IPS DF 6.9 (cell line): ENCODE measurements at regions not wholly inside any gene's neighbourhood (a gene's known extent, or its start where the extent isn't known, plus 50 kb on each side); places are given as distances from the start of the nearest gene placed in this dataset.

Experiments used
- DNase-seq: peaks from one replicate; pipeline ENCODE4 v3.0.0-alpha.2; 2013; ENCODE audit warnings: low read depth, low spot score
- H3K27ac ChIP-seq: one replicate; pipeline ENCODE4 v1.5.1; 2013; ENCODE audit warnings: low read length, control low read depth
- H3K27me3 ChIP-seq: 2 replicates; pipeline ENCODE4 v1.6.1; 2013; ENCODE audit warnings: mild to moderate bottlenecking, low read length; ENCODE audit not compliant: control insufficient read depth, insufficient read depth
- H3K36me3 ChIP-seq: 2 replicates; pipeline ENCODE4 v1.6.1; 2013; ENCODE audit warnings: low read length; ENCODE audit not compliant: control insufficient read depth, insufficient read depth
- H3K4me1 ChIP-seq: 2 replicates; pipeline ENCODE4 v1.6.1; 2013; ENCODE audit warnings: low read length; ENCODE audit not compliant: control insufficient read depth, insufficient read depth
- H3K4me3 ChIP-seq: 2 replicates; pipeline ENCODE4 v1.5.1; 2013; ENCODE audit warnings: mild to moderate bottlenecking, low read length
- H3K9me3 ChIP-seq: 2 replicates; pipeline ENCODE4 v1.6.1; 2013; ENCODE audit warnings: low read length, inconsistent platforms; ENCODE audit not compliant: control insufficient read depth, insufficient read depth
- WGBS: extraction: QIAGEN DNeasy Blood & Tissue Kit; methylation state at CpG from one replicate; pipeline ENCODE4 v1.1.7; 2013; ENCODE audit warnings: mixed read lengths, missing lambda C conversion rate; ENCODE audit not compliant: insufficient read length, insufficient coverage; 5-methylcytosine and 5-hydroxymethylcytosine counted together

DNA sequence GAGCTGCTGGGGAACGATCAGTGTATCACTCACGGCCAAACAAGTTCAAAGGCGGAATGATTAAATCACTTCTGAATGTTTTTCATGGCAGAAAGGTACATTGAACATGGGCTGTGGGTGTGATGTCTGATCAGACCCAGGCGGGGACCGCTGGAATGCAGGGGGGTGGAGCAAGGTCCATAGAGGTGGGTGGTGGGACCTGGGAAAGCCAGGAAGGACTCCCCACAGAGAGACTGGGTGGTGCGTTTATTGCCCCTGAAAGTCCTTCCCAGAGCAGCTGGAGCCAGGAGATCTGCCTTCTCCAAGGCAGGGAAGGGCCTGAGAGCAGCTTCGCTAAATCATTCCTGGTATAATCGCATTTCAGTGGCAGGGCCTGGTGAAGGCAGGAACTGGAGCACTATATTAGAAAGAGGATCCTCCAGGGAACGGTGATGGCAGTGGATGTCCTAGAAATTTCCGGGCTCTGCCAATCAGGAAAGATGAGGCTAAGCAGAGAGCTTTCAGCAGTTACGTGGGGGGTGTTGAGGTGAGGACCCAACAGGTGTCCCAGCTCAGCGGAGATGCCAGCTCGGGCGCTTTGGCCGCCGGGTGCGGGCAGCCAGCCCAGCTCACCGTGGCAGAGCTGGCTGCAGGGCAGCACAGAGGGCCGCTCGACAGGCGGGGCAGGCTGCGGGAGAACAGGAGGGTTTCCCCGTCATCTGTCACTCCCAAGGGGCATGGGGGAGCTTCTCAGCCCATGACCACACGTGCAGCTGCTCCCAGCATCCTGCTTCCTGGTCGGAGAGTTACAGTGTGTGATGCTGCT lies 271.7 kb downstream of the CTTN start:
- H3K4me1 ChIP-seq: peaks cover 7% of the 10 kb centered on the region
- H3K36me3 ChIP-seq: no peaks in the 10 kb centered on the region
- H3K9me3 ChIP-seq: no peaks in the 10 kb centered on the region
- no peak overlapping the region for H3K4me3 ChIP-seq
- no CpG with 5 or more reads among the region's 25 CpGs for WGBS
- H3K27me3 ChIP-seq: no peaks in the 10 kb centered on the region
- H3K27ac ChIP-seq: no peak overlapping the region
- no peak for DNase-seq

DNA sequence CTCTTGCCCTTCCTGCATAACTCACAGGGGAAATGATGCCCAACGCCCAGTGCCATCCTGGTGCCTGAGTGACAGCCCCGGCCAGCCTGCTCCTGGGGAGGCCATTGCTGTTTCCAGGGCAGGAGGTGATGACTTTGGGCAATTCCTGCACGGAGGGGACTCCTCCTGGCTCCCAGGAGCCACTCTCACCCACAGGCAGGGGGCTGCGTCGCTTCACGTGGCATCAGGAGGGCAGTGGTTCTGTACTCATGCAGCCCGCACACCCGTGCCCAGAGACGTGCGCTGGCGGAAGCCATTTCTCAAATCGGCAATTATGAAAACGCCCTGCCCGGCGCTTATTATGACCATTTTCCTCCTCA lies 272.3 kb downstream of the CTTN start:
- no peak for DNase-seq
- H3K4me3 ChIP-seq: no peak overlapping the region
- H3K36me3 ChIP-seq: no peaks in the 10 kb centered on the region
- H3K4me1 ChIP-seq: peaks cover 7% of the 10 kb centered on the region
- H3K9me3 ChIP-seq: no peaks in the 10 kb centered on the region
- WGBS: no CpG with 5 or more reads among the region's 15 CpGs
- H3K27me3 ChIP-seq: no peaks in the 10 kb centered on the region
- no peak overlapping the region for H3K27ac ChIP-seq

- DNase-seq: no peak
- Histone ChIP-seq H3K27ac (no peak overlapping the region), H3K27me3 (no peaks in the 10 kb centered on the region), H3K9me3 (no peaks in the 10 kb centered on the region), H3K4me3 (no peak overlapping the region), H3K36me3 (no peaks in the 10 kb centered on the region), H3K4me1 (peaks cover 7% of the 10 kb centered on the region)
- no CpG with 5 or more reads among the region's 19 CpGs for WGBS
Measured at GRCh38 chr11:70671083-70671482, 272.8 kb downstream of the CTTN start.

DNA sequence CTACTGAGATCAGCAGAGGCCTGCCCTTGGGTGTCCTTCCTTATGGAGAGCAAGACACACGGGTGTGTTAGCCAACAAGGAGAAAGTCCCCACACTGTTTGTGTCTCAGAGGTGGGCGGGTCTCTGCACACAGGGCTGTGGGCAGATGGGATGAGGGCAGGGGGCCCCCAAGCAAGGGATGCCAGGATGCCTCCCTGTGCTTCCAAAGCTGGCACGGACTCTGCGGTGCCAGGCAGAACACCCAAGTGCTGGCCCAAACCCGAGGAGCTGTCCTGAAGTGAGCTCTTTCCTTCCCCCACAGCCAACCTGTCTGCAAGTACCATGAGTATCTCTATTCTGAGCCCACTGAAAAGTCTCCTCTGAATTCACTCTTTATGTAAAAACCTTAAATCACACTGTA lies 273.3 kb downstream of the CTTN start:
- no peak overlapping the region for H3K27ac ChIP-seq
- H3K4me1 ChIP-seq: peaks cover 7% of the 10 kb centered on the region
- no peaks in the 10 kb centered on the region for H3K36me3 ChIP-seq
- DNase-seq: no peak
- no CpG with 5 or more reads among the region's 5 CpGs for WGBS
- H3K4me3 ChIP-seq: no peak overlapping the region
- no peaks in the 10 kb centered on the region for H3K27me3 ChIP-seq
- no peaks in the 10 kb centered on the region for H3K9me3 ChIP-seq

DNA sequence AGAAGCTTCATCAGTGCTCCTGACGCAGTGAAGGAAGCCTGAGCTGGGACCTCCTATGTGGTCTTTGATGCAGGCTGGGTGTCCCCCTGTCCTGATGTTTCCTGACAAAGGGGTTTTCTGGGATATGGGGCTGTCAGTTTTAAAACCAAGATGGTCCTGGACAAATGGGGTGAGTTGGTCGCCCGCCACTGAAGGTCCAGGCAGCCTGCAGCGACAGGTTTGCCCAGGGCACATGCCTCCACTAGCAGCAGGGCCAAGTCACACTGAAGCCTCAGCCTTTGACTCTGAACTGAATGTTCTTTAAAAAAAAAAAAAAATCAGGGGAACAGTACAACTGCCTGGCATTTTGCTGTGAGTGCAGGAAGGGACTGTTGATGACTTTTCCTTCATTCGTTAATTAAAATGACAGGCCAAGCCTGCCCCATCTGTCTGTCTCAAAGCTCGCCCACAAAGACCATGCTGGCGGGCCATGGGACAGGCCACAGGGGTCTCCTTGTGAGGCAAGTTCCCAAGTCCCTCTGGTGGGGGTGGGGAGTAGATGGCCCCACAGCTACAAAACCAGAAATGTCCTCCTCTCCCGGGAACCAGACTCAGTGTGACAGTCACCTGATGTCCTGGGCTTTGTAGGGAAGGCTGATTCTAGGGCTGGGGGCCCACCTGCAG lies 274.8 kb downstream of the CTTN start:
- Histone ChIP-seq H3K9me3 (no peaks in the 10 kb centered on the region), H3K27me3 (no peaks in the 10 kb centered on the region), H3K4me3 (no peak overlapping the region), H3K4me1 (peaks cover 7% of the 10 kb centered on the region), H3K27ac (no peak overlapping the region), H3K36me3 (no peaks in the 10 kb centered on the region)
- DNase-seq: no peak
- no CpG with 5 or more reads among the region's 8 CpGs for WGBS

- no peaks in the 10 kb centered on the region for H3K36me3 ChIP-seq
- H3K4me3 ChIP-seq: no peak overlapping the region
- no peaks in the 10 kb centered on the region for H3K27me3 ChIP-seq
- H3K9me3 ChIP-seq: no peaks in the 10 kb centered on the region
- H3K27ac ChIP-seq: no peak overlapping the region
- WGBS: no CpG with 5 or more reads among the region's 3 CpGs
- no peak for DNase-seq
- H3K4me1 ChIP-seq: peaks cover 7% of the 10 kb centered on the region
Measured at GRCh38 chr11:70674605-70675004, 276.3 kb downstream of the CTTN start.

GRCh38 chr11:70675697-70676374 lies 277.5 kb downstream of the CTTN start:
- Histone ChIP-seq H3K4me1 (peaks cover 4% of the 10 kb centered on the region; the same call in 1 of the 2 replicates), H3K27me3 (no peaks in the 10 kb centered on the region), H3K36me3 (no peaks in the 10 kb centered on the region; the same call in 1 of the 2 replicates), H3K27ac (no peak overlapping the region), H3K9me3 (no peaks in the 10 kb centered on the region), H3K4me3 (no peak overlapping the region)
- no CpG with 5 or more reads among the region's 7 CpGs for WGBS
- DNase-seq: no peak

DNA sequence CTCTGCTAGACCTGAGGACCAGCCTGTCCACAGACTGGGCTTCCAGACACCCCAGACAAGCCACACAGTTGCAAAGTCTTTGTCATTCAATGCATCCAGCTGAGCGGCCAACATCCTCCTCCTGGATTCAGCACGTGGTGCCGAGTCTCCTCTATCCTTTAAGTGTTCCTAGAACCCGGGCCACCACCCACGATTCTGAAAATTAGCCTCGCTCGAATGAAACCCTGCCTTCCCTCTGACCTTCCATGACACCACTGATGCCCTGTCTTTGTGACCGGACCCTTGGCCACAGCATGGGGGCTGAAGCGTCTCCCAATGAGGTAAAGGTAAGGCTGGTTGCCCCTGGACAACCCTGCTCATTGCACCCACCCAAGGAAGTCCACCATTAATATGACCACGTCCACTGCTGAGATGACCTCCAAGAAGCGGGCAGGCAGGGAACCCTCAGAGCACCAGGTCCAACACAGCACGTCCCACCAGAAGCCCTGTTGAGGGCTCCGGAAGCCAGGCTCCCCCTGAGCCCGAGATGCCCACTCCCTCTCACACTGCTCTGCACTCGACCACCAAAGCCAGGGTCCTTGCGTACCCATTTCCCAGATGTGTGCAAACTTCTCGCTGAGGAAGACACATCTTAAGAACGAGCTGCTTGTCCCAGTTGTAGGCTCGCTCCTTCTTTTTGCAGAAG lies 279.0 kb downstream of the CTTN start:
- Histone ChIP-seq H3K27me3 (no peaks in the 10 kb centered on the region), H3K9me3 (no peaks in the 10 kb centered on the region), H3K36me3 (no peaks in the 10 kb centered on the region; the same call in 1 of the 2 replicates), H3K27ac (no peak overlapping the region), H3K4me3 (no peak overlapping the region), H3K4me1 (no peaks in the 10 kb centered on the region; the same call in 1 of the 2 replicates)
- no peak for DNase-seq
- WGBS: no CpG with 5 or more reads among the region's 19 CpGs

DNA sequence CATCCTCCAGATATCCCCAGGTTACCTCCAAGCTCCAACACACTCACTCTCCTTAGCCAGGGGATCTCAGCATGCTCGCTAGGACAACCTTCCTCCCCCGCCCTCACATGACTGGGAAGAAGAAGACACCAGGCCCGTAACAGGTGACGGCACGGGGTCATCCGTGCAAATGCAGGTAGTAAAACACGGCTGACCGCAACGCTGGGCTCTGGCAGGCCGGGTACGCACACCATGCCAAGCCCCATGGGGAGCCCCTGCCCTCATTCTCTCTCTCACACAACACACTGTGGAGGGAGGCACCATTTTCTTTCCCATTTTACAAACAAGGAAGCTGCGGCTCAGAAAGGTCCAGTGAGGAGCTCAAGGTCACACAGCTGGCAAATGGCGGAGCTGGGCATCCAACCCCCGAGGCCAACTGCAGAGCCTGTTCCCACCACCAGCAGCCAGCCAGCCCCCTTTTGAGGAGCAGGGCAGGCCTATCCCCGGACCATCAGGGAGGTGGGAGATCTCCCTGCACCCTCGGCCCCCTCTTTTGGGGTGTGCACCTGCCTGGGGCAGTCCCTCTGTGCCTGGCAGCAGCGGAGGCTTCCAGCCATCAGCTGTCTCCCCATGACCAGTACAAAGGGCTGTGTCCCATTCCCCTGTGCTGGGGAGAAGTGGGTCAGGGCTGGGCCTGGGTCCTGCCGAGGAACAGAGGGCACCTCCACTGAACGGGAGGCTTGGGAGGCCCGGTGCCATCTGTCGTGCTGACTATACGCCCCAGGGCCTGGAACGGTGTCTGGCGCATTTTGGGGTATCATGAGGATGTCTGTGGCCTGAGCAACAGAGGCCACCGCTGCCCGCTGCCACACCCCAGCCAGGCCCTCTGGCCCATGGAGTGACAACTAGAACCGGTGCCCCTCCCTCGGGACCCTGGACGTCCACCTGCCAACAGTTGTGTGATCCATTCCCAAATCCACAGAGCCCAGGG lies 280.9 kb downstream of the CTTN start:
- Histone ChIP-seq H3K9me3 (no peaks in the 10 kb centered on the region), H3K4me3 (no peak overlapping the region), H3K27me3 (no peaks in the 10 kb centered on the region), H3K4me1 (no peaks in the 10 kb centered on the region; the same call in 1 of the 2 replicates), H3K36me3 (no peaks in the 10 kb centered on the region; the same call in 1 of the 2 replicates), H3K27ac (no peak overlapping the region)
- no CpG with 5 or more reads among the region's 29 CpGs for WGBS
- no peak for DNase-seq
